ENCODE measurements at regions not wholly inside any gene's neighbourhood (a gene's known extent, or its start where the extent isn't known, plus 50 kb on each side); places are given as distances from the start of the nearest gene placed in this dataset.

- no peaks in the 10 kb centered on the region for H3K27me3 ChIP-seq
Measured at GRCh38 chr2:155125585-155126230, 427.2 kb downstream of the KCNJ3 start.

GRCh38 chr2:155115846-155116245 is 417.4 kb downstream of the KCNJ3 start:
- TF ChIP-seq CTCF (IDR thresholded peaks at IDR 0.05) (no peak), POLR2A (IDR thresholded peaks at IDR 0.05) (no peak)
- Histone ChIP-seq H3K9me3 (no peaks in the 10 kb centered on the region), H3K4me1 (no peaks in the 10 kb centered on the region), H3K36me3 (no peaks in the 10 kb centered on the region), H3K27me3 (no peaks in the 10 kb centered on the region), H3K27ac (no peak overlapping the region), H3K4me3 (no peak overlapping the region)
- DNase-seq = no peak

More at GRCh38 chr2:155125585-155126230, 427.2 kb downstream of the KCNJ3 start:
- TF ChIP-seq POLR2A (IDR thresholded peaks at IDR 0.05) (no peak), CTCF (IDR thresholded peaks at IDR 0.05) (no peak)
- H3K4me1 ChIP-seq = no peaks in the 10 kb centered on the region
- H3K36me3 ChIP-seq = no peaks in the 10 kb centered on the region
- no peak for DNase-seq
- H3K4me3 ChIP-seq = no peak overlapping the region
- no peak overlapping the region for H3K27ac ChIP-seq
- no peaks in the 10 kb centered on the region for H3K9me3 ChIP-seq

- DNase-seq = no peak
- Histone ChIP-seq H3K4me3 (no peak overlapping the region), H3K36me3 (no peaks in the 10 kb centered on the region), H3K9me3 (no peaks in the 10 kb centered on the region), H3K4me1 (no peaks in the 10 kb centered on the region), H3K27ac (no peak overlapping the region), H3K27me3 (no peaks in the 10 kb centered on the region)
- TF ChIP-seq POLR2A (IDR thresholded peaks at IDR 0.05) = no peak
- no peak for TF ChIP-seq CTCF (IDR thresholded peaks at IDR 0.05)
Measured at GRCh38 chr2:155111070-155111469, 412.6 kb downstream of the KCNJ3 start.

- Histone ChIP-seq H3K9me3 (no peaks in the 10 kb centered on the region), H3K36me3 (no peaks in the 10 kb centered on the region), H3K4me3 (no peak overlapping the region), H3K4me1 (no peaks in the 10 kb centered on the region), H3K27me3 (no peaks in the 10 kb centered on the region), H3K27ac (no peak overlapping the region)
- no peak for TF ChIP-seq CTCF (IDR thresholded peaks at IDR 0.05)
- no peak for TF ChIP-seq POLR2A (IDR thresholded peaks at IDR 0.05)
- no peak for DNase-seq
Measured at GRCh38 chr2:155109527-155109926, 411.0 kb downstream of the KCNJ3 start.

GRCh38 chr2:155100261-155100660 is 401.8 kb downstream of the KCNJ3 start:
- TF ChIP-seq POLR2A (IDR thresholded peaks at IDR 0.05) = no peak
- TF ChIP-seq CTCF (IDR thresholded peaks at IDR 0.05) = no peak
- DNase-seq = no peak
- Histone ChIP-seq H3K4me1 (no peaks in the 10 kb centered on the region), H3K27me3 (no peaks in the 10 kb centered on the region), H3K4me3 (no peak overlapping the region), H3K36me3 (no peaks in the 10 kb centered on the region), H3K9me3 (no peaks in the 10 kb centered on the region), H3K27ac (no peak overlapping the region)

- Histone ChIP-seq H3K27me3 (no peaks in the 10 kb centered on the region), H3K36me3 (no peaks in the 10 kb centered on the region), H3K4me1 (no peaks in the 10 kb centered on the region), H3K27ac (no peak overlapping the region), H3K4me3 (no peak overlapping the region), H3K9me3 (no peaks in the 10 kb centered on the region)
- no peak for TF ChIP-seq CTCF (IDR thresholded peaks at IDR 0.05)
- no peak for TF ChIP-seq POLR2A (IDR thresholded peaks at IDR 0.05)
- DNase-seq = no peak
Measured at GRCh38 chr2:155099784-155100183, 401.3 kb downstream of the KCNJ3 start.

Measured in Peyer's patch (tissue), 4 donors.